ENCODE measurements at regions not wholly inside any gene's neighbourhood (a gene's known extent, or its start where the extent isn't known, plus 50 kb on each side); places are given as distances from the start of the nearest gene placed in this dataset.

DNA sequence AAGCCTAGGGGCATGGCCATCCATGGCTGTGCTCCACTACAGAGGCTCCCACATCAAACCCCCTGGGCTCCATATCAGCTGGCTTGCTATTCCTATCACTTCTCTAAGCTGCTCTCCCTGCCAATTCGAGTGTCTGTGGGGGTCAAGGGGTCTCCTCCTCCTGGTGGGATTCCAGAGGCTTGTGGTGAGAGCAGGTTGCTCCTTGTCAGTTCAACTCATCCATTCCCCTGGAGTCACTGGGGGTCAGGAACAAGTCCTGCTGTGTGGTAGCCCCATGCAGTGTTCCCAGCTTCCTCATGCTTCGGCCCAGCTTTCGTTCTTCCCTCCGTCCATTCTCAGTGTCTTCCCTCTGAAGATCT lies 86.6 kb upstream of the UNC5B start (continued):
- TF ChIP-seq HMG20B (CRISPR knock-in tag; IDR thresholded peaks at IDR 0.05): no peak
- no peak for TF ChIP-seq DNMT1 (IDR thresholded peaks at IDR 0.05)
- no peak for TF ChIP-seq SIN3B (IDR thresholded peaks at IDR 0.05; ENCODE audit: low read depth)
- TF ChIP-seq, protein P1, sequence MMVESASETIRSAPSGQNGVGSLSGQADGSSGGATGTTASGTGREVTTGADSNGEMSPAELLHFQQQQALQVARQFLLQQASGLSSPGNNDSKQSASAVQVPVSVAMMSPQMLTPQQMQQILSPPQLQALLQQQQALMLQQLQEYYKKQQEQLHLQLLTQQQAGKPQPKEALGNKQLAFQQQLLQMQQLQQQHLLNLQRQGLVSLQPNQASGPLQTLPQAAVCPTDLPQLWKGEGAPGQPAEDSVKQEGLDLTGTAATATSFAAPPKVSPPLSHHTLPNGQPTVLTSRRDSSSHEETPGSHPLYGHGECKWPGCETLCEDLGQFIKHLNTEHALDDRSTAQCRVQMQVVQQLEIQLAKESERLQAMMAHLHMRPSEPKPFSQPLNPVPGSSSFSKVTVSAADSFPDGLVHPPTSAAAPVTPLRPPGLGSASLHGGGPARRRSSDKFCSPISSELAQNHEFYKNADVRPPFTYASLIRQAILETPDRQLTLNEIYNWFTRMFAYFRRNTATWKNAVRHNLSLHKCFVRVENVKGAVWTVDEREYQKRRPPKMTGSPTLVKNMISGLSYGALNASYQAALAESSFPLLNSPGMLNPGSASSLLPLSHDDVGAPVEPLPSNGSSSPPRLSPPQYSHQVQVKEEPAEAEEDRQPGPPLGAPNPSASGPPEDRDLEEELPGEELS (CRISPR knock-in tag; IDR thresholded peaks at IDR 0.05; ENCODE audit: borderline replicate concordance): no peak

DNA sequence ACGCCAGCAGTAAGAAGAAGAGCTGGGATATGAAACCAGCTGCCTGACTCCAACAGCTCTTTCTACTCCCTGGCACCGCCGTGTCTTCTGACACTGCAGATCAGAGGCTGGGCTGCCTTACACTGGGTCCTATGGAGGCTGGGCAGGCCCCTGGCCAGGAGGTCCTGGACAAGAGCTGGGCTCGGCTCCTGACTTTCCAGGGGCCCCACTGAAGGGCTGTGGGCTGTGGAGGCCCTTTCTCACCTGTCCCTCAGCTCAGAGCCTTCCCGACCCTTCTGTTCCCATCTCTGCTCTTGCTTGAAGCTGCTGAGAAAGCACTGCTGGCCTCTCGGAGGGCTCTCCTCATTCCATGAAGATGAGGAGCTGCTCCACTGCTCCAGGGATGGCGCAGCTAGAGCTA lies 85.9 kb upstream of the UNC5B start:
- no TSS peak for BruUV-seq (replicated peaks)
- no peak for ATAC-seq
- no peak for TF ChIP-seq KLF6 (CRISPR knock-in tag; IDR thresholded peaks at IDR 0.05; ENCODE audit: borderline replicate concordance)
- no peak for TF ChIP-seq KLF16 (IDR thresholded peaks at IDR 0.05)
- no peak for TF ChIP-seq OTX1 (CRISPR knock-in tag; IDR thresholded peaks at IDR 0.05)
- no peak for TF ChIP-seq XRCC4 (IDR thresholded peaks at IDR 0.05; ENCODE audit: extremely low read depth, insufficient read depth, insufficient read length)
- TF ChIP-seq, protein P2, sequence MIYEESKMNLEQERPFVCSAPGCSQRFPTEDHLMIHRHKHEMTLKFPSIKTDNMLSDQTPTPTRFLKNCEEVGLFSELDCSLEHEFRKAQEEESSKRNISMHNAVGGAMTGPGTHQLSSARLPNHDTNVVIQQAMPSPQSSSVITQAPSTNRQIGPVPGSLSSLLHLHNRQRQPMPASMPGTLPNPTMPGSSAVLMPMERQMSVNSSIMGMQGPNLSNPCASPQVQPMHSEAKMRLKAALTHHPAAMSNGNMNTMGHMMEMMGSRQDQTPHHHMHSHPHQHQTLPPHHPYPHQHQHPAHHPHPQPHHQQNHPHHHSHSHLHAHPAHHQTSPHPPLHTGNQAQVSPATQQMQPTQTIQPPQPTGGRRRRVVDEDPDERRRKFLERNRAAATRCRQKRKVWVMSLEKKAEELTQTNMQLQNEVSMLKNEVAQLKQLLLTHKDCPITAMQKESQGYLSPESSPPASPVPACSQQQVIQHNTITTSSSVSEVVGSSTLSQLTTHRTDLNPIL (CRISPR knock-in tag; IDR thresholded peaks at IDR 0.05): no peak
- TF ChIP-seq XRCC5 (IDR thresholded peaks at IDR 0.05; ENCODE audit: low read depth, low read length): no peak
- TF ChIP-seq NCOA4 (IDR thresholded peaks at IDR 0.05; ENCODE audit: partially characterized antibody): no peak
- TF ChIP-seq PHF20 (IDR thresholded peaks at IDR 0.05; ENCODE audit: partially characterized antibody): no peak
- no peak for TF ChIP-seq CHD1 (IDR thresholded peaks at IDR 0.05; ENCODE audit: low read length)
- TF ChIP-seq TCF3 (CRISPR knock-in tag; IDR thresholded peaks at IDR 0.05): no peak
- TF ChIP-seq, protein P3, sequence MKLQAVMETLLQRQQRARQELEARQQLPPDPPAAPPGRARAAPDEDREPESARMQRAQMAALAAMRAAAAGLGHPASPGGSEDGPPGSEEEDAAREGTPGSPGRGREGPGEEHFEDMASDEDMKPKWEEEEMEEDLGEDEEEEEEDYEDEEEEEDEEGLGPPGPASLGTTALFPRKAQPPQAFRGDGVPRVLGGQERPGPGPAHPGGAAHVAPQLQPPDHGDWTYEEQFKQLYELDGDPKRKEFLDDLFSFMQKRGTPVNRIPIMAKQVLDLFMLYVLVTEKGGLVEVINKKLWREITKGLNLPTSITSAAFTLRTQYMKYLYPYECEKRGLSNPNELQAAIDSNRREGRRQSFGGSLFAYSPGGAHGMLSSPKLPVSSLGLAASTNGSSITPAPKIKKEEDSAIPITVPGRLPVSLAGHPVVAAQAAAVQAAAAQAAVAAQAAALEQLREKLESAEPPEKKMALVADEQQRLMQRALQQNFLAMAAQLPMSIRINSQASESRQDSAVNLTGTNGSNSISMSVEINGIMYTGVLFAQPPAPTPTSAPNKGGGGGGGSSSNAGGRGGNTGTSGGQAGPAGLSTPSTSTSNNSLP (IDR thresholded peaks at IDR 0.05; ENCODE audit: borderline replicate concordance, low read depth, low read length): no peak
- TF ChIP-seq ZNF584 (CRISPR knock-in tag; IDR thresholded peaks at IDR 0.05; ENCODE audit: low read depth): no peak
- no peak for TF ChIP-seq MED1 (CRISPR knock-in tag; IDR thresholded peaks at IDR 0.05; ENCODE audit: borderline replicate concordance)
- no peak for TF ChIP-seq ZNF778 (CRISPR knock-in tag; IDR thresholded peaks at IDR 0.05)
- TF ChIP-seq ZNF253 (CRISPR knock-in tag; conservative IDR thresholded peaks at IDR 0.05): no peak
- no peak for TF ChIP-seq DIDO1 (tag; IDR thresholded peaks at IDR 0.05; ENCODE audit: low read depth)

More for the DNA sequence above, 85.9 kb upstream of the UNC5B start:
- H3K36me3 ChIP-seq (ENCODE audit: control insufficient read depth, insufficient read depth, low read length): no peaks in the 10 kb centered on the region
- 0% methylated on average over 7 of the region's 7 CpGs for WGBS (ENCODE audit: insufficient coverage, low coverage, missing lambda C conversion rate)
- in situ Hi-C loops (cut with MboI): no loop called here
- H3K4me3 ChIP-seq: no peak overlapping the region
- H3K4me2 ChIP-seq (ENCODE audit: insufficient read depth, low read length): no peak overlapping the region
- ChIA-PET POLR2A (interaction anchor here (0.7 to 1.4 kb wide), 5 partner anchors 10 to 1528 kb away, joined by 3 to 4 read pairs (median 3); no protein-coding TSS in a partner anchor), CTCF (ENCODE audit: low intra/inter-chr PET ratio) (no interaction called here)
- H3K4me1 ChIP-seq (replicated peaks in 1 of 2; ENCODE audit: control insufficient read depth in 2 of 2, insufficient read depth in 2 of 2, low read length in 2 of 2): no peaks in the 10 kb centered on the region
- no peak overlapping the region for H3K27ac ChIP-seq (ENCODE audit: extremely low read depth, low read depth, low read length)
- no peaks in the 10 kb centered on the region for H4K20me1 ChIP-seq (replicated peaks; ENCODE audit: control insufficient read depth, insufficient read depth, low read length)
- no peak overlapping the region for H3K9ac ChIP-seq (ENCODE audit: insufficient read depth in 1 of 2, low read depth in 2 of 2, low read length in 2 of 2)
- no peaks in the 10 kb centered on the region for H3K9me3 ChIP-seq (replicated peaks; ENCODE audit: control insufficient read depth, insufficient read depth, low read depth, low read length)
- peaks cover 8 to 33% of the 10 kb centered on the region in 2 experiments; a peak in 4 of 5 replicates for H3K27me3 ChIP-seq (ENCODE audit: control insufficient read depth in 2 of 2, insufficient read depth in 2 of 2, low read length in 2 of 2)
- no peaks in the 10 kb centered on the region for H3K9me1 ChIP-seq (ENCODE audit: control insufficient read depth, insufficient read depth, low read length)
- FAIRE-seq: no peak
- H3K79me2 ChIP-seq (ENCODE audit: control insufficient read depth, insufficient read depth, low read length): no peaks in the 10 kb centered on the region
- no peak overlapping the region for H2AFZ ChIP-seq (ENCODE audit: low read depth, low read length)
- intact Hi-C loops (cut with micrococcal nuclease): no loop called here
- DNase-seq (ENCODE audit: extremely low read depth in 1 of 4, low spot score in 3 of 4): peak in 2 of 4 experiments; percentile 4

Data from K562 (cell line).